ENCODE measurements at regions not wholly inside any gene's neighbourhood (a gene's known extent, or its start where the extent isn't known, plus 50 kb on each side); places are given as distances from the start of the nearest gene placed in this dataset.

DNA sequence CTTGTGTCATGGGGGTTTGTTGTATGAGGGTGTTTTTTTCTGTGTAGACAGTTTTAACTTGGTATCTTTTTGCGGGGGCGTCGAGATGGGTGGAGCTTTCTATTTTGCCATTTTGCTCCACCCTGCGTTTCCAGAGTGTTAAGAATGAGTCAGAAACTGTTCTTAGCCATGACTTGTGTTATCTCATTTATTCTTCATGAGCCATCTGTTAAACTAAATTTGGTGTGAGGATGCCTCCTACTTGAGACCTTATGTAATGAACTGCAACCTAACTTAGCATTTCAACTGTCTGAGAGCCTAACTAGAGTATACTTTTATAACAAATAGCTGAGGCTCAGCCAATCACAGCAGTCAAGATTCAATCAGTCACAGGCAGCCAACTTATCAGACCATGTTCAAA lies 1873.5 kb downstream of the NCAM2 start:
- H3K27ac ChIP-seq = no peak overlapping the region
- TF ChIP-seq, protein P1, sequence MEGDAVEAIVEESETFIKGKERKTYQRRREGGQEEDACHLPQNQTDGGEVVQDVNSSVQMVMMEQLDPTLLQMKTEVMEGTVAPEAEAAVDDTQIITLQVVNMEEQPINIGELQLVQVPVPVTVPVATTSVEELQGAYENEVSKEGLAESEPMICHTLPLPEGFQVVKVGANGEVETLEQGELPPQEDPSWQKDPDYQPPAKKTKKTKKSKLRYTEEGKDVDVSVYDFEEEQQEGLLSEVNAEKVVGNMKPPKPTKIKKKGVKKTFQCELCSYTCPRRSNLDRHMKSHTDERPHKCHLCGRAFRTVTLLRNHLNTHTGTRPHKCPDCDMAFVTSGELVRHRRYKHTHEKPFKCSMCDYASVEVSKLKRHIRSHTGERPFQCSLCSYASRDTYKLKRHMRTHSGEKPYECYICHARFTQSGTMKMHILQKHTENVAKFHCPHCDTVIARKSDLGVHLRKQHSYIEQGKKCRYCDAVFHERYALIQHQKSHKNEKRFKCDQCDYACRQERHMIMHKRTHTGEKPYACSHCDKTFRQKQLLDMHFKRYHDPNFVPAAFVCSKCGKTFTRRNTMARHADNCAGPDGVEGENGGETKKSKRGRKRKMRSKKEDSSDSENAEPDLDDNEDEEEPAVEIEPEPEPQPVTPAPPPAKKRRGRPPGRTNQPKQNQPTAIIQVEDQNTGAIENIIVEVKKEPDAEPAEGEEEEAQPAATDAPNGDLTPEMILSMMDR (IDR thresholded peaks at IDR 0.05) = no peak
- TF ChIP-seq ZFX (IDR thresholded peaks at IDR 0.05; ENCODE audit: borderline replicate concordance) = no peak

DNA sequence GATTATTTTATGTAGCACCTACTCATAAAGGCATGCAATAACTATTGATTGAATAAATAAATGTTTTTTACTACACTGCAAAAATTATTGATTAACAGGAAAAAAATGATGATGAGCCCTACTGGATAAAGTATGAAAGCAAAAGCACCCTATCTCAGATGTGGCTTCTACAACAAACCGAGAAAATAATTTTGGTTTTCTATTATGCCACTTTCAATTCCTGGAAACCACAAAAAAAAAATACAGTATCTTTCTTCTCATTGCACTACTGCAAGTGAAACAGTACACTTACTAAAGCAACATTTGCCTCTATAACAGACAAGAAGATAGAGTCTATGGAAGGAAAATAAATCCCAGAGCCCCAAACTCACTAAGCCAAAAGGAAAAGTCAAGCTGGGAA lies 1882.4 kb downstream of the NCAM2 start:
- TF ChIP-seq ZFX (IDR thresholded peaks at IDR 0.05; ENCODE audit: borderline replicate concordance) = no peak
- TF ChIP-seq, protein P1 (IDR thresholded peaks at IDR 0.05) = no peak
- H3K27ac ChIP-seq = no peak overlapping the region

DNA sequence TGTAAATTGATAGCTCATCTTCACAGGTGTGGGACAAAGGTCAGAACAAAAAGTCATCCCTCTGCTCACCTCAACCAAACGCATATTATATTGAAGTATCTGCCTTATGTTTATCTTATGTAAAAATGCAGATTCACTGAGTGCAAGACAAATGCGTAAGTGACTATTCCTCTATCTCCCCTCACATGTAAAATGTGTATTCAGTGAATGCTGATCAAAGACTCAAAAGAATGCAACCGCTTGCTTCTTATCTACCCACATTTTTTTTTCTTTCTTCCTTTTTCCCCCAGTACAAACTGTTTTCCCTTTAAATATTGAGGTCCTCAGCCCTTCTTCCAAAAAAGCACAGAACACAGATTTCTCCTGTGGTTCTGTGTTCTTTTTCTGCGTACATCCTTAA lies 1882.9 kb downstream of the NCAM2 start:
- H3K27ac ChIP-seq = no peak overlapping the region
- no peak for TF ChIP-seq ZFX (IDR thresholded peaks at IDR 0.05; ENCODE audit: borderline replicate concordance)
- TF ChIP-seq, protein P1 (IDR thresholded peaks at IDR 0.05) = no peak

DNA sequence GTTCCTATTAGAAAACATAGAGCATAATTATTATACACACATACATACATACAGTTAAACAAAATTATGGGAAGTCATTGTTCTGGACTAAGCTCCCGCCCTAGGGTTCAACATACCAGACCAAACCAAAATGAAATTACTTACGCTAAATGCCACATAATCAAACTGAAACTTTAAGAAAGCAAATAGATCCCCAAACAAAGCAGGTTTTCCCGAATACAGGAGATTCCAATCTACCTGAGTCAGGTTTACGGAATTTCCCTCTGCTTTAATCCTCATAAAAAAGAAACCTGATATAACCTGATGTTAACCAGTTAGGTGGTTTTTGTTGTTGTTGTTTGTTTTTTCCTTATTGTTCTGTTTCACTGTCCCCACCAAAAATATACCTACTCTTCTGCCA lies 1886.9 kb downstream of the NCAM2 start:
- H3K27ac ChIP-seq = no peak overlapping the region
- no peak for TF ChIP-seq ZFX (IDR thresholded peaks at IDR 0.05; ENCODE audit: borderline replicate concordance)
- TF ChIP-seq, protein P1 (IDR thresholded peaks at IDR 0.05) = no peak

DNA sequence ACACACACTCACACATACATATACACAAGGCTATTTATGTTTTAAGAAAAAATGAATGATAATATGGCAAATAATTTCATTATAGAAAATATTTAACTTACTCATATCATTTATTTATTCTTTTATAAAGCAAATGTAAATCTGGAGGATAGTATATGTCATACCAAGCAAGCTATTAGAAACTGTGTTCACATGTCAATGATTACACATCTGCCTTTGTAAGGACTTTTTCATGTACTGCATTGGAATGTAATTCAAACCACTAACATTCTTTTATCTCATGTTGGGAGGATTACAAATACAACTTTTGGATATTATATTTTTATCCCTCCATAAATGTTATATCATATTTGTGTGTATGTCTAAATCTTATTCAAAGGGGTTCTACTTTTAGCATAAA lies 1887.4 kb downstream of the NCAM2 start:
- TF ChIP-seq ZFX (IDR thresholded peaks at IDR 0.05; ENCODE audit: borderline replicate concordance) = no peak
- TF ChIP-seq, protein P1 (IDR thresholded peaks at IDR 0.05) = no peak
- no peak overlapping the region for H3K27ac ChIP-seq

DNA sequence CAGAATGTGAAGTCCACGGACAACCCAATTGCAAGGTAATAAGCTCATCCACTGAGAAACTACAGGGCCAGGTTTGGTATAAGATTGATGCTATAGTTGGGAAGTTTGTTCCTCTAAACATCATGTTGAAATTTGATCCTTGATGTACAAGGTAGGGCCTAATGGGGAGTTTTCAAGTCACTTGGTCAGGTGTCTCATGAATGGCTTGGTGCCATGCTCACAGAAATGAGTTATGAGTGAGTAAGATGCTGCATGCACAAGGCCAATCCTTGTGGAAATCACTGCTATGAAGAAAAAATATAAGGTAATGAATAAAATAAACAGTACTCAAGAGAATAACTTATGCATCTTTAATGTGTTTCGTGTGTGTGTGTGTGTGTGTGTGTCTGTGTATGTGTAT lies 1891.2 kb downstream of the NCAM2 start:
- TF ChIP-seq, protein P1 (IDR thresholded peaks at IDR 0.05) = no peak
- no peak for TF ChIP-seq ZFX (IDR thresholded peaks at IDR 0.05; ENCODE audit: borderline replicate concordance)
- H3K27ac ChIP-seq = no peak overlapping the region

DNA sequence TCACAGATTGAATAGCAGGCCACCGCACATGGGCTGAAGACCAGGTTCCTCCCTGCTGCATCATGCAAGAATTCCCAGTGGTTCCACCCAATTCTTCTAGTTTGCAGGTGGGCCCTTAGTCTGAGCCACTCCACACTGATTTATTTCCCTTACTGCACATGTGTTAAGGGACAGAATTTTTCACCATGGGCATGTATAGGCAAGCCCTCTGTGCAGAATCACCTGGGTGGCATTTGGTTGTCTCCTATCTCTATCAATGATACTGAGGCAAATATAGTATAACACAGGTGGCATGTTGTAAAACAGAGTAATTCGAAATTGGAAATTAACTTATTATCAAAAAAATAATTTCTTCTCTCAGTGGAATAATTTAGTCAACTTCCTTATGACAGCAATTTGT lies 1892.4 kb downstream of the NCAM2 start:
- TF ChIP-seq, protein P1 (IDR thresholded peaks at IDR 0.05) = no peak
- TF ChIP-seq ZFX (IDR thresholded peaks at IDR 0.05; ENCODE audit: borderline replicate concordance) = no peak
- no peak overlapping the region for H3K27ac ChIP-seq

Data from 22Rv1 (cell line).